Activated naive CD8-positive, alpha-beta T cell treated with anti-CD3 and anti-CD28 coated beads, Interleukin-2, amount 50 U/mL, for 24 hours (primary cell): ENCODE measurements at regions not wholly inside any gene's neighbourhood (a gene's known extent, or its start where the extent isn't known, plus 50 kb on each side); places are given as distances from the start of the nearest gene placed in this dataset.

Source experiments
- ATAC-seq: fragments of 150-1000 bp; cut with Tn5 transposase; one replicate; pipeline ENCODE4 v1.10.0; 2021
- DNase-seq: peaks from one replicate; pipeline ENCODE4 v3.0.0; 2021
- H3K27ac Mint-ChIP-seq: one replicate; pipeline ENCODE4 v1.8.0; 2021; ENCODE audit warnings: mild to moderate bottlenecking, mixed read lengths
- H3K27me3 Mint-ChIP-seq: one replicate; pipeline ENCODE4 v1.8.0; 2021; ENCODE audit warnings: mixed read lengths
- H3K36me3 Mint-ChIP-seq: one replicate; pipeline ENCODE4 v1.8.0; 2021; ENCODE audit warnings: low read depth, mixed read lengths
- H3K4me1 Mint-ChIP-seq: one replicate; pipeline ENCODE4 v1.8.0; 2021; ENCODE audit warnings: mixed read lengths
- H3K4me3 Mint-ChIP-seq: one replicate; pipeline ENCODE4 v1.8.0; 2021; ENCODE audit warnings: mild to moderate bottlenecking, moderate library complexity, mixed read lengths
- H3K9me3 Mint-ChIP-seq: one replicate; pipeline ENCODE4 v1.8.0; 2021; ENCODE audit warnings: mixed read lengths

DNA sequence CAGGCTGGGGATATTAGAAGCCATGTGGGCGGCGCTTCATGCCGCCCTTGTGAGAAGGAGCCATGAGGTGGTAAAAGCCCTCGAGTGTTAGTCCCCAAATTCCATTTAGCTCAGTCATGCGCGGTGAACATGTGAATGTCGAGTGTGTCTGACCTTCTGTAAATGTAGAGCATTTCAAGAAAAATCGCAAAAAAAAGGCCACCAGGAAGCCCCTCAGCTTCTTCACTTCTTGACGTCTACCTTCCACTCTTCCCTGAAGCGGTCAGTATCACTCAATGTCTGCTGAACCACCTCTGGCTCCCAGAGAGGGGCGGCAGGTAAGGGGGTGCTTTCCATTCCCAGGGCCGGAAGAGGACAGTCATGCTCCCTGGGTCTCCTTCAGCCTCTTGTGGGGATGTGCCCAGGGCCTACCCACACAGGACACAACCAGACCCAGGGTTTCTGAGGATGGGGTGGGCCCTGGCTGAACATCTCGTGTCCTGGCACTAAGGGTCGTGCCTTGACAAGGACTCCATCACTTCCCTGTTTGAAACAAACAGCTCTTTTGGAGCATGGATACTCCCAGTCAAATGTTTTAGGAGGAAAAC lies 274.9 kb downstream of the FAM43A start:
- DNase-seq = no peak
- H3K9me3 Mint-ChIP-seq = no peaks in the 10 kb centered on the region
- H3K4me3 Mint-ChIP-seq = no peak overlapping the region
- H3K27me3 Mint-ChIP-seq = peaks cover 3% of the 10 kb centered on the region
- no peaks in the 10 kb centered on the region for H3K4me1 Mint-ChIP-seq
- H3K36me3 Mint-ChIP-seq = no peaks in the 10 kb centered on the region
- H3K27ac Mint-ChIP-seq = no peak overlapping the region
- ATAC-seq = no peak

- no peak for ATAC-seq
- Mint-ChIP-seq H3K27me3 (peaks cover 3% of the 10 kb centered on the region), H3K4me3 (no peak overlapping the region), H3K9me3 (no peaks in the 10 kb centered on the region), H3K4me1 (no peaks in the 10 kb centered on the region), H3K27ac (no peak overlapping the region), H3K36me3 (no peaks in the 10 kb centered on the region)
- no peak for DNase-seq
Measured at GRCh38 chr3:194961149-194961548, 275.5 kb downstream of the FAM43A start.

GRCh38 chr3:194961571-194961970 lies 275.9 kb downstream of the FAM43A start:
- DNase-seq (no peak), ATAC-seq (no peak)
- no peak overlapping the region for H3K4me3 Mint-ChIP-seq
- no peak overlapping the region for H3K27ac Mint-ChIP-seq
- H3K4me1 Mint-ChIP-seq = no peaks in the 10 kb centered on the region
- H3K27me3 Mint-ChIP-seq = peaks cover 3% of the 10 kb centered on the region
- no peaks in the 10 kb centered on the region for H3K36me3 Mint-ChIP-seq
- H3K9me3 Mint-ChIP-seq = no peaks in the 10 kb centered on the region

DNA sequence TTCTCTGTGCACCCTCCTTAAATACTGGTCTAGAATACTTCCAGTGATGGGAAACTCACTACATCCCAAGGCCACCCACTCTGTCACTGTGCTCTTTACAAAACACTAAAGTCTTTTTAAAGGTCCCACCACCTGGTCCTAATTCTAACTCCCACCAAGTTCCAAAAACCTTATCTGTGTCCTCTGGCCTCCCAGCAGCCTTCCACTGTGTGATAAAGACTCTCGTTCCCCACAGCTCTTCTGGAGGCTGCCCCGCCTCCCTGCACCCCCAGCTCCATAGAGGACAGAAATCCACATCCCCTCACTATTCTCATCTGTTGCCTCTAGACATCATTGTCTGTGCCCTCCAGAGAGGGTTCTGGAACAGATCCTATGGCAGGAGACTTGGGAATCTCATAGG lies 276.4 kb downstream of the FAM43A start:
- Mint-ChIP-seq H3K27me3 (peaks cover 6% of the 10 kb centered on the region), H3K36me3 (no peaks in the 10 kb centered on the region), H3K9me3 (no peaks in the 10 kb centered on the region), H3K27ac (no peak overlapping the region), H3K4me3 (no peak overlapping the region), H3K4me1 (no peaks in the 10 kb centered on the region)
- no peak for DNase-seq
- ATAC-seq = no peak

- DNase-seq (no peak), ATAC-seq (no peak)
- H3K4me3 Mint-ChIP-seq = no peak overlapping the region
- H3K9me3 Mint-ChIP-seq = no peaks in the 10 kb centered on the region
- H3K4me1 Mint-ChIP-seq = no peaks in the 10 kb centered on the region
- no peak overlapping the region for H3K27ac Mint-ChIP-seq
- no peaks in the 10 kb centered on the region for H3K36me3 Mint-ChIP-seq
- H3K27me3 Mint-ChIP-seq = peaks cover 7% of the 10 kb centered on the region
Measured at GRCh38 chr3:194964809-194965208, 279.1 kb downstream of the FAM43A start.

DNA sequence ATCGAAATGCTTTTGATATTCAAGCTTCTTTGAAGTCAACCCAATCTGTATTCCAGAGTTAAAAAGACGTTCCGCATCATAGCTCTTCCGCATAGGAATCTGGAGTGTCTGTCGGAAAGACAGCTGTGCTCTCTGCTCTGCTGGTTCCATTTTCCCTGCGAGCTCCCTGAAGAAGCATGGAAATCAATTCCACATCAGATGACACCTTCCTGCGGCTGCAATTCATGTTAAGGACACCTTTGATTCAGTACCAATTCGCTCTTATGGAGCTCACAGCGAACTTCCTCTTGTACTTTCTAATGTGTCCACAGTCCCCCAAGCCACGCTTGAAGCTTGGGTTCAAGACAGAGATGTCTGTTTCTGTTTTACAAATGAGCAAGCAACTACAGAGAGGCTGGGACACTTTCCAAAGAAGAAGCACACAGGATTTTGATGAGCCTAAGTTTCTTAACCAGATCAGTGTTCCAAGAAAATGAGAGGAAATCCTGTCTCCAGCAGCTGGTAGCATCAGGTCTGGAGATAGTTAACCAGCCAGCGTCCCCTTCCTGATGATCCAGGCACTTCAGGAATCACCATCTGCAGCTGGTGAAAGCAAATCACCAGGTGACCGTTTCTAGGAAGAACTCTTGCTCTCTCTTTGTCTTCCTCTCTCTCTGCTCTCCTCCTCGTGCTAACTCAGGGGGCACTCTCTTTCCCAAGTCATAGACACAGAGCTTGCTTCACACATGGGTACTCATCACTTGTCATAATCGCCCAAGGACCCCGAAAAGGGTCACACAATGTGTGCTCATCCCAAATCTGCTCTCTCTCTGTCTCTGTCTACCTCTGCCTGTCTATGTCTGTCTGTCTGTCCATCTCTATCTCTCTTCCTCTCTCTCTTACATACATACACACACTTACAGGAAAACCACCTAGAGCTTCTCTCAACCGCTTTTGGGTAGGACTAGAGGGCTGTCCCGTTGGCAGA lies 281.8 kb downstream of the FAM43A start:
- DNase-seq = no peak
- Mint-ChIP-seq H3K27ac (no peak overlapping the region), H3K27me3 (peaks cover 9% of the 10 kb centered on the region), H3K4me1 (no peaks in the 10 kb centered on the region), H3K36me3 (no peaks in the 10 kb centered on the region), H3K9me3 (no peaks in the 10 kb centered on the region), H3K4me3 (no peak overlapping the region)
- ATAC-seq = no peak

GRCh38 chr3:194970066-194970465 lies 284.4 kb downstream of the FAM43A start:
- Mint-ChIP-seq H3K27me3 (peaks cover 9% of the 10 kb centered on the region), H3K4me1 (no peaks in the 10 kb centered on the region), H3K27ac (no peak overlapping the region)

GRCh38 chr3:194971009-194971408 lies 285.3 kb downstream of the FAM43A start:
- Mint-ChIP-seq H3K4me3 (no peak overlapping the region), H3K4me1 (no peaks in the 10 kb centered on the region), H3K27ac (no peak overlapping the region), H3K27me3 (peaks cover 9% of the 10 kb centered on the region), H3K9me3 (no peaks in the 10 kb centered on the region), H3K36me3 (no peaks in the 10 kb centered on the region)
- ATAC-seq (no peak), DNase-seq (no peak)

More at GRCh38 chr3:194970066-194970465, 284.4 kb downstream of the FAM43A start:
- DNase-seq = no peak
- Mint-ChIP-seq H3K4me3 (no peak overlapping the region), H3K36me3 (no peaks in the 10 kb centered on the region), H3K9me3 (no peaks in the 10 kb centered on the region)
- no peak for ATAC-seq

DNA sequence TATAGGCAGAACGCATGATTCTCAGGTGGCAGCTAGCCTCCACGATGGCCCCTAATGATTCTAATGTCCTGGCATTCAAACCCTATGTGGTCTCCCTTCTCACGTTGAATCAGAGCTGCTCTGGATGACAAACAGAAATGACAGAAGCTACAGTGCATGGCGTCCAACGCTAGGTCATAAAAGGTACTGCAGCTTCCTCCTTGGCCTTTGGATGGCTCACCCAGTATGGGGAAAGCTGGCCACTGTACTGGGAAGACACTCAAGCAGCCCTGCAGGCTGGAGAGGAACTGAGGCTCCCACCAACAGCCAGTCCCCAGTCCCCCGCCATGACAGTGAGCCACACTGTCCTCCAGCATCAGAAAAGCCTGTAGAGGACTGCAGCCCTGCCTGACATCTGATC lies 286.3 kb downstream of the FAM43A start:
- ATAC-seq = no peak
- Mint-ChIP-seq H3K4me1 (no peaks in the 10 kb centered on the region), H3K36me3 (no peaks in the 10 kb centered on the region)

DNA sequence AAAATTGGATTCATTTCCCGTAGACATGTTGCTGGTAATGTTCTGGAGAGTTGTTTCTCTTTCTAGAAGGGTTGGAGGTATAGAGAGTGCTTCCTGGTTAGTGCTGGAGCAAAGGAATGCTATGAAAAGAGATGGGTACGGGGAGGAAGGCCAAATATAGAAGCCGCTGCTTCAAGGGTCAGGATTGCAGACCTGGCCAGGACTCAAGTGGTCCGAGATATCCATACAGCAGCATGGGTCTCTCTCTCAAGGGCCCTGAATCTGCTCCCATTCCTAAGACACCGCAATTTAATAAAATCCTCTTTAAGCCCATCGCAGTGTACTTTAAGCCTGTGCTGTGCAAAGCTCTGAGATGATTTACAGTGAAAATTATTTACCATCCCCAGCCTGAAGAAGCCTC lies 287.0 kb downstream of the FAM43A start:
- no peaks in the 10 kb centered on the region for H3K9me3 Mint-ChIP-seq
- no peak overlapping the region for H3K27ac Mint-ChIP-seq
- no peak overlapping the region for H3K4me3 Mint-ChIP-seq
- no peaks in the 10 kb centered on the region for H3K4me1 Mint-ChIP-seq
- DNase-seq (no peak), ATAC-seq (no peak)
- no peaks in the 10 kb centered on the region for H3K36me3 Mint-ChIP-seq
- H3K27me3 Mint-ChIP-seq = peaks cover 5% of the 10 kb centered on the region

More for the DNA sequence above, 286.3 kb downstream of the FAM43A start:
- DNase-seq = no peak
- no peak overlapping the region for H3K27ac Mint-ChIP-seq
- no peak overlapping the region for H3K4me3 Mint-ChIP-seq
- H3K27me3 Mint-ChIP-seq = peaks cover 6% of the 10 kb centered on the region
- H3K9me3 Mint-ChIP-seq = no peaks in the 10 kb centered on the region

GRCh38 chr3:194973366-194974000 lies 287.8 kb downstream of the FAM43A start:
- Mint-ChIP-seq H3K9me3 (no peaks in the 10 kb centered on the region), H3K4me1 (no peaks in the 10 kb centered on the region), H3K36me3 (no peaks in the 10 kb centered on the region), H3K27ac (no peak overlapping the region), H3K4me3 (no peak overlapping the region), H3K27me3 (peaks cover 2% of the 10 kb centered on the region)
- DNase-seq (no peak), ATAC-seq (no peak)

- Mint-ChIP-seq H3K36me3 (no peaks in the 10 kb centered on the region), H3K4me3 (no peak overlapping the region), H3K27me3 (peaks cover 2% of the 10 kb centered on the region), H3K27ac (no peak overlapping the region), H3K4me1 (no peaks in the 10 kb centered on the region), H3K9me3 (no peaks in the 10 kb centered on the region)
- DNase-seq (no peak), ATAC-seq (no peak)
Measured at GRCh38 chr3:194974468-194975135, 288.9 kb downstream of the FAM43A start.

GRCh38 chr3:194976049-194976451 lies 290.4 kb downstream of the FAM43A start:
- Mint-ChIP-seq H3K36me3 (no peaks in the 10 kb centered on the region), H3K9me3 (no peaks in the 10 kb centered on the region), H3K27ac (no peak overlapping the region), H3K27me3 (peaks cover 2% of the 10 kb centered on the region), H3K4me1 (no peaks in the 10 kb centered on the region), H3K4me3 (no peak overlapping the region)
- ATAC-seq = no peak
- no peak for DNase-seq

- no peak overlapping the region for H3K27ac Mint-ChIP-seq
- no peaks in the 10 kb centered on the region for H3K9me3 Mint-ChIP-seq
- ATAC-seq (no peak), DNase-seq (no peak)
- H3K4me1 Mint-ChIP-seq = no peaks in the 10 kb centered on the region
- H3K36me3 Mint-ChIP-seq = no peaks in the 10 kb centered on the region
- H3K27me3 Mint-ChIP-seq = peaks cover 3% of the 10 kb centered on the region
- H3K4me3 Mint-ChIP-seq = no peak overlapping the region
Measured at GRCh38 chr3:194976874-194977273, 291.2 kb downstream of the FAM43A start.
